IPS DF 6.9 (cell line): ENCODE measurements at regions not wholly inside any gene's neighbourhood (a gene's known extent, or its start where the extent isn't known, plus 50 kb on each side); places are given as distances from the start of the nearest gene placed in this dataset.

Experiments
- DNase-seq: peaks from one replicate; pipeline ENCODE4 v3.0.0-alpha.2; 2013; ENCODE audit warnings: low read depth, low spot score
- H3K27ac ChIP-seq: one replicate; pipeline ENCODE4 v1.5.1; 2013; ENCODE audit warnings: low read length, control low read depth
- H3K27me3 ChIP-seq: 2 replicates; pipeline ENCODE4 v1.6.1; 2013; ENCODE audit warnings: mild to moderate bottlenecking, low read length; ENCODE audit not compliant: control insufficient read depth, insufficient read depth
- H3K36me3 ChIP-seq: 2 replicates; pipeline ENCODE4 v1.6.1; 2013; ENCODE audit warnings: low read length; ENCODE audit not compliant: control insufficient read depth, insufficient read depth
- H3K4me1 ChIP-seq: 2 replicates; pipeline ENCODE4 v1.6.1; 2013; ENCODE audit warnings: low read length; ENCODE audit not compliant: control insufficient read depth, insufficient read depth
- H3K4me3 ChIP-seq: 2 replicates; pipeline ENCODE4 v1.5.1; 2013; ENCODE audit warnings: mild to moderate bottlenecking, low read length
- H3K9me3 ChIP-seq: 2 replicates; pipeline ENCODE4 v1.6.1; 2013; ENCODE audit warnings: low read length, inconsistent platforms; ENCODE audit not compliant: control insufficient read depth, insufficient read depth
- WGBS: extraction: QIAGEN DNeasy Blood & Tissue Kit; methylation state at CpG from one replicate; pipeline ENCODE4 v1.1.7; 2013; ENCODE audit warnings: mixed read lengths, missing lambda C conversion rate; ENCODE audit not compliant: insufficient read length, insufficient coverage; 5-methylcytosine and 5-hydroxymethylcytosine counted together

DNA sequence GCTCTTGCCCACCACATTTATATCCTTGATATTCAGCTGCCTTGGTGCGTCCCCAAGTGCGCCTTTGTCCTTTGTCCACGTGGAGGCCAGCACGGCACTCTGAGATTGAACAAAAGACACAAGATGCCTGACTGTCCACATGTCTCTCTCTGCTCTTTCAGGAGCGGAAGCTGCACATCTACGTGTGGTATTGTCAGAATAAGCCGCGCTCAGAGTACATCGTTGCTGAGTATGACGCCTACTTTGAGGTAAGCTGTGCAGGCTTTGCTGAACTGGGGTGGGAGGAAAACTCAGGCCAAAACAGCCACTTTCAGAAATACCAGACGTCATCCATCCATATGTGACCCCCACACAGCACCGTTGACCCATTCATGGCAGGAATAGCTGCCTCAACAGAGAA is 72.0 kb upstream of the UMPS start:
- no peaks in the 10 kb centered on the region for H3K4me1 ChIP-seq
- H3K36me3 ChIP-seq = no peaks in the 10 kb centered on the region
- no peaks in the 10 kb centered on the region; the same call in 1 of the 2 replicates for H3K27me3 ChIP-seq
- no peak overlapping the region for H3K27ac ChIP-seq
- no peaks in the 10 kb centered on the region for H3K9me3 ChIP-seq
- WGBS = no CpG with 5 or more reads among the region's 12 CpGs
- no peak for DNase-seq
- no peak overlapping the region for H3K4me3 ChIP-seq

DNA sequence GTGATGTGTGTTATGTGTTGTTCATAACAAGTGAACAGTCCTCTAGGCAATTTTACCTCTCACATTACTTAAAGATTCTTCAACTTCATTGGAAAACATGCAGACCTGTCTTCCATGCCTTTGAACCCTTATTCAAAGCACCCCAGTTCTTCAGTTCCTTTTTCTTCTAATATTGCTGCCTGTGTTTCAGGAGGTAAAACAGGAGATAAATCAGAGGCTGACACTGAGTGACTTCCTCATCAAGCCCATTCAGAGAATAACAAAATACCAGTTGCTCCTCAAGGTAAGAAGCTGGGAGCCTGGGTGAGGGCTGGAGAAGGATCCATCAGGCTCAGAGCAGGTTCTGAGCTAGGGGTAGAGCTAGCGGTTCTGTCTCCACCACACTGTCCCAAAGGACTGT is 71.1 kb upstream of the UMPS start:
- no peak overlapping the region for H3K27ac ChIP-seq
- no peaks in the 10 kb centered on the region for H3K36me3 ChIP-seq
- no peaks in the 10 kb centered on the region for H3K4me1 ChIP-seq
- no peak overlapping the region for H3K4me3 ChIP-seq
- no CpG with 5 or more reads among the region's 1 CpG for WGBS
- DNase-seq = no peak
- no peaks in the 10 kb centered on the region; the same call in 1 of the 2 replicates for H3K27me3 ChIP-seq
- no peaks in the 10 kb centered on the region for H3K9me3 ChIP-seq

DNA sequence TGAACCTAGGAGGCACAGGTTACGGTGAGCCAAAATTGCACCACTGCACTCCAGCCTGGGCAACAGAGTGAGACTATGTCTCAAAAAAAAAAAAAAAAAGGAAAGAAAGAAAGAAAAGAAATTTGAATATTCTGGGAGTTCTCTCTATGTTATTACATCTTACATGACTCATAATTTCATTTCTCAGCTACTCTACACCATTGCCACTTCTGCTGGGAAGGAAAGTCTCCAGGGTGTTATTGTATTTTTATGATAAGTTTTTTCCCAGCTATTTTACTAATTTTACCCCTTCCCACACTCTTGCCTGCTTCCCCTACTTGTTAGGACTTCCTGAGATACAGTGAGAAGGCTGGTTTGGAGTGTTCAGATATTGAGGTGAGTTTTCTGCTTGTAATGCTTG is 69.7 kb upstream of the UMPS start:
- Histone ChIP-seq H3K36me3 (no peaks in the 10 kb centered on the region), H3K27ac (no peak overlapping the region), H3K4me1 (no peaks in the 10 kb centered on the region), H3K27me3 (no peaks in the 10 kb centered on the region; the same call in 1 of the 2 replicates), H3K9me3 (no peaks in the 10 kb centered on the region), H3K4me3 (no peak overlapping the region)
- WGBS = no CpG with 5 or more reads among the region's 1 CpG
- no peak for DNase-seq

DNA sequence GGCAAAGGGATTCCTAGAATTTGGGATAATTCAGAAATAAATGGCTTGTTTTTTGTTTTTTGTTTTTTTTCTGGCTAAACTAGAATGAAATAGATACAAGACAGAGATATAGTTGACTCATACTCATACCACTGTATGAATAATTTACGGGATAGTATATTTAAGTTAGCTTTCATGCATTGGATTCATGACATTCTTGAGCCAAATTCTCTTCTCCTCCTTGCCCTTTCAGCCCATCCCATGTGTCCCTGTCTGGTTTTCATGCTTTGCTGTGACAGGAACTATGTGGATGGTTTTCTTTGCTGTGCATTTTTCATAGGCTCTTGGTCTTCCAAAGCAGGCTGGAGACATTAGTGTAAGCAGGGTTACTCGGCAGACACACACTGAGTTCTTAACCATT is 66.6 kb upstream of the UMPS start:
- Histone ChIP-seq H3K4me1 (no peaks in the 10 kb centered on the region), H3K27ac (no peak overlapping the region), H3K27me3 (no peaks in the 10 kb centered on the region; the same call in 1 of the 2 replicates), H3K36me3 (no peaks in the 10 kb centered on the region), H3K4me3 (no peak overlapping the region), H3K9me3 (no peaks in the 10 kb centered on the region)
- no peak for DNase-seq
- WGBS = no CpG with 5 or more reads among the region's 2 CpGs

DNA sequence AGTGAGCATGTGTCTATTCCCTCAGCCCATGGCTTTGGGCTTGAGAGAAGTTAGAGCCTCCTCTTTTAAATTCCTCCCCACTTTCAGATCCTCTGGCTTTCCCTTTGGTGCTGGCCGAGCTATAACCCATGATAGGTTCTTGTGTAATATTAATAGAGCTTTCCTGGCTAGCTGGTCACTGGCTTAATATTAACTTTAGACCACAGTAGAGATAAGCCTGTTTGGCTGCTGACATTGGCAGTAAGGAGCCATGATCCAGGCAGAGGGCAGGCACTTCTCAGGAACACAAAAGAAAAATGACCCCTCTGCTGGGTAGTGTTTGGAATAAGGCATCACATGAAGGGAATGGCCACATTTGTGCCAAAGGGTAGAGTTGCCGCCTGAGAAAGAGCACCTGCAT is 65.4 kb upstream of the UMPS start:
- Histone ChIP-seq H3K36me3 (no peaks in the 10 kb centered on the region), H3K9me3 (no peaks in the 10 kb centered on the region), H3K27ac (no peak overlapping the region), H3K4me3 (no peak overlapping the region), H3K4me1 (no peaks in the 10 kb centered on the region), H3K27me3 (no peaks in the 10 kb centered on the region)
- WGBS = no CpG with 5 or more reads among the region's 2 CpGs
- DNase-seq = no peak

DNA sequence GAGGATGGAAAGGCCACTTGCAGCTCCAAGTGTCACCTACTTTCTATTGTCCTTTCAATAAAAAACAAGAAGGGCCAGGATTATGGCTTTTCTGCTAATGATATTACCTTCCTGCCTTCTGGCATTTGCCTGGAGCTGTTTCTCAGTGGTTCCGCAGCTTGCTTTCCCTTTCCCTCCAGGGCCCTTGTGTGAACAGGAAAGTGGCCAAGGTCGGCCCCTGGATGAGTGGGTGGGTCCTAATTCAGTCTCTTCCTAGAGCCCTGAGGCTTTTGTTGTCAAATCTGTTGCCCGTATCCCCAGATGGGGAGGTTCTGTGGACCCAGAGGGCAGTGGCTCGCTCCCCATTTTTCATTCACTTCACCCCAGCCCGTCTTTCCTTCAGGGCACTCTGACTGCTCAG is 64.2 kb upstream of the UMPS start:
- Histone ChIP-seq H3K9me3 (no peaks in the 10 kb centered on the region), H3K4me3 (no peak overlapping the region), H3K27me3 (no peaks in the 10 kb centered on the region), H3K4me1 (no peaks in the 10 kb centered on the region), H3K27ac (no peak overlapping the region), H3K36me3 (no peaks in the 10 kb centered on the region)
- WGBS = no CpG with 5 or more reads among the region's 5 CpGs
- no peak for DNase-seq

DNA sequence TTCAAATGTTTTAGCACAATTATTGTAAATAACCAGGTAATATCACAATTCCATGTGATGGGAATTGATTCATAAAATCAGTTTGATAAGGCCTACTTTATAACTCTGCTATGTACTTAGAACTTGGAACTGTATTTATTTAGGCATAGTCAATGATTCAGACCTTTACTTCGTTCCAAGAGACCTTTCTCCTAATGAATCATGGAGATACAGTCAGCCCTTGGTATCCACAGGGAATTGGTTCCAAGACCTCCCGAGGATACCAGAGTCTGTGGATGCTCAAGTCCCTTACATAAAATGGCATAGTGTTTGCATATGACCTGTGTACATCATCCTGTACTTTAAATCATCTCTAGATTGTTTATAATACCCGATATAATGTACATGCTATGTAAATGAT is 60.8 kb upstream of the UMPS start:
- Histone ChIP-seq H3K36me3 (no peaks in the 10 kb centered on the region), H3K27ac (no peak overlapping the region), H3K4me1 (no peaks in the 10 kb centered on the region), H3K9me3 (no peaks in the 10 kb centered on the region), H3K27me3 (no peaks in the 10 kb centered on the region), H3K4me3 (no peak overlapping the region)
- no CpG with 5 or more reads among the region's 3 CpGs for WGBS
- no peak for DNase-seq

DNA sequence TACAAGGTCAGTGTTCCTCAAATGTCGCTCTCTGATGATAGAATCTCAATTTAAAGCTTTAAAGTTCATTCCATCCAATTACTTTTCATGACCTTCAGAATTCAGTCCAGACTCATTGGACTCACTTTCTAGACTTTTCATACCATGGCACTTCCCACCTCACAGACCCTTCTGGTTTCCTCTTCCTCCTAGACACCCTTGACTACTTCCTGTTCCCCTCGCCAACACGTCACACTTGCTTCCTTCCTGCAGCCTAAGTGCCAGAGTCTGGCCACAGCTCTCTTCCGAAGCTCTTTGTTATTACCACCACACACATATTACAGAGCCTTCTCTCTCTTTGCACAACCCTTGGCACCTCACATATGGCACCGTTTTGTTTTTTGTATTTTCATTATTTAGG is 59.1 kb upstream of the UMPS start:
- no peaks in the 10 kb centered on the region for H3K9me3 ChIP-seq
- H3K36me3 ChIP-seq = no peaks in the 10 kb centered on the region
- H3K27ac ChIP-seq = no peak overlapping the region
- no CpG with 5 or more reads among the region's 5 CpGs for WGBS
- no peaks in the 10 kb centered on the region for H3K4me1 ChIP-seq
- H3K27me3 ChIP-seq = no peaks in the 10 kb centered on the region
- H3K4me3 ChIP-seq = no peak overlapping the region
- DNase-seq = no peak

DNA sequence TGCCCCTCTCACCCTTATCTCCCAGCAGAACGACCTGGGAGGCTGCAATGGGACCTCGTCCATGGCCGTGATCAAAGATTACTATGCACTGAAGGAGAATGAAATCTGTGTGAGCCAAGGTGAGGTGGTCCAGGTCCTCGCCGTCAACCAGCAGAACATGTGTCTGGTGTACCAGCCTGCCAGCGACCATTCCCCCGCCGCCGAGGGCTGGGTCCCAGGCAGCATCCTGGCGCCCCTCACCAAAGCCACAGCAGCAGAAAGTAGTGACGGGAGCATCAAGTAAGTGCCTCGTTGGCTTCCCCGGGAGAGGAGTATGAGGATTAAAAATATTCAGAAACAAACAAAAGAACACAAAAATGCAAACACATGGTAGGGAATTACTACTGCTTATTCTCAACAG is 55.9 kb upstream of the UMPS start:
- H3K27me3 ChIP-seq = no peaks in the 10 kb centered on the region
- WGBS = no CpG with 5 or more reads among the region's 13 CpGs
- H3K27ac ChIP-seq = no peak overlapping the region
- H3K36me3 ChIP-seq = no peaks in the 10 kb centered on the region
- no peak overlapping the region for H3K4me3 ChIP-seq
- DNase-seq = no peak
- H3K4me1 ChIP-seq = no peaks in the 10 kb centered on the region
- H3K9me3 ChIP-seq = no peaks in the 10 kb centered on the region

DNA sequence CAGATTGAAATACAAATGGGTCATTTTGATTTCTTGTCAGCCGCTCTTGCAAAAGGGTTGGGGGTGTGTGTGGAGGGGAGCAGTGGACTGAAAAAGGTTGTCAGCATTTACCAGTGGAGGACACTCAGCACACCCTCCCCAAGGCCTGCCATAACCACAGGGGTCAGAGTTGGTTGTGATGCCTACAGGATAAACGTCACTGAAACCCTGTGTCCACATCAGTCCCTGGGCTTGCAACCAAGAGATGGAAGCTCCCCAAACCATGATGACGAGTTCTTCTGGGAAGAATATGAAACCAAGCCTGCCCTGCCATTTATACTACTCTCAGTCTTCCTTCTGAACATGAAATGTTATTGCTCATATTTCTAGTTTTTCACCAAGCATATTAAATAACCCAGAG is 54.0 kb upstream of the UMPS start:
- H3K27me3 ChIP-seq = no peaks in the 10 kb centered on the region
- H3K9me3 ChIP-seq = no peaks in the 10 kb centered on the region
- DNase-seq = no peak
- no CpG with 5 or more reads among the region's 3 CpGs for WGBS
- no peak overlapping the region for H3K27ac ChIP-seq
- H3K4me1 ChIP-seq = no peaks in the 10 kb centered on the region
- no peak overlapping the region for H3K4me3 ChIP-seq
- H3K36me3 ChIP-seq = no peaks in the 10 kb centered on the region

DNA sequence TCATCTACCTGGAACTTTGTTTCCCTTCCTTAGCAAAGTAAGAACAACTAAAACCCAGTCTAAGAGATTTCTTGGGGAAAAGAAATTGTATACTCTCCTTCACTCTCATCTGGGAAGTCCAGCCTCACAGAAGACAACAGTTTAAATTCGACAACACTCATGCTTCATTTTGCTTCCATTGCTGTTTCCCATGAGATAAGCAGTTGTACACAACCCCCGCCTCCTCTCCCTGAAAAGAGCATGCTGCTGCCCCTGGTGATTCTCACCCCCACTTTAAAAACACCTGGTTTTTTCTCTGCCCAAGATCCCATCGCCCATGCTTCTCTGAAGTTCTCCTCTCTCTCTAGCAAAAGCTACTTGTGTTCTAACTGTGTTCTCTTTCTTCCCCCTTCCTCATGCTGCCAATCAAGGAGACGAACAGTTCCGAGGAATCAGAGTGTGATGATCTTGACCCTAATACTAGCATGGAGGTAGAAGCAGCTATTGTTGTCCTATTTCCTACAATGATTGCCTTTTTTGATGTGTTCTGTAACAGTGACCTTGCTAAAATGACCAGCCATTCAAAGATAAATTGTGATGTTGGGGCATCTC is 51.1 kb upstream of the UMPS start:
- no peaks in the 10 kb centered on the region for H3K4me1 ChIP-seq
- no peak overlapping the region for H3K4me3 ChIP-seq
- no CpG with 5 or more reads among the region's 5 CpGs for WGBS
- no peak overlapping the region for H3K27ac ChIP-seq
- no peaks in the 10 kb centered on the region for H3K9me3 ChIP-seq
- H3K36me3 ChIP-seq = no peaks in the 10 kb centered on the region
- no peaks in the 10 kb centered on the region for H3K27me3 ChIP-seq
- DNase-seq = no peak
